ENCODE measurements at regions not wholly inside any gene's neighbourhood (a gene's known extent, or its start where the extent isn't known, plus 50 kb on each side); places are given as distances from the start of the nearest gene placed in this dataset.

DNA sequence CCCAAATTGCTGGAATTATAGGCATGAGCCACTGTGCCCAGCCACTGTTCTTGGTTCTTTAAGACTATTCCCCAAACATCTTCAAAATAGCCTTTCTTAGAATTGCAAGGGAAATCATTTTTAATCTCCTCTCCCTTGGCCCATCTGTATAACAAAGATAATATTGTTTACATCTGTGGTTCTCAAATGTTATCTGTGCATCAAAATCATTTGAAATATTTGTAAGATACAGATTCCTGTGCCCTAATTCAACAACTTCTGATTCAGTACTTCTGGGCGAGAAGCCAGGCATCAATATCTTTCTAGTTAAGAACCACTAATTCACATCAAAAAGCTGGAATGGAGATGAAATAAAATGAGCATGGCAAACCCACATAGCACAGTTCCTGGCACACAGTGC is 83.0 kb downstream of the TMPRSS5 start (continued):
- TF ChIP-seq CBFA2T3 (IDR thresholded peaks at IDR 0.05) (peak; percentile 76), KLF16 (IDR thresholded peaks at IDR 0.05) (peak; percentile 45; the same call in 1 of the 2 replicates), TAL1 (IDR thresholded peaks at IDR 0.05) (peak; percentile 80), JUND (IDR thresholded peaks at IDR 0.05; ENCODE audit: borderline replicate concordance, low read depth, low read length) (no peak), JUND (tag; IDR thresholded peaks at IDR 0.05; ENCODE audit: borderline replicate concordance, low read depth, low read length) (no peak), ZNF124 (CRISPR knock-in tag; IDR thresholded peaks at IDR 0.05) (no peak), RCOR1 (IDR thresholded peaks at IDR 0.05; ENCODE audit: borderline replicate concordance in 1 of 2, low read depth in 2 of 2, low read length in 2 of 2) (peak in 1 of 2 experiments; percentile 93; a peak in 2 of 4 replicates), FOSL1 (tag; conservative IDR thresholded peaks at IDR 0.05) (peak; percentile 54), BCL6 (CRISPR knock-in tag; IDR thresholded peaks at IDR 0.05) (no peak), SP1 (CRISPR knock-in tag; IDR thresholded peaks at IDR 0.05) (no peak), STAT5B (CRISPR knock-in tag; IDR thresholded peaks at IDR 0.05) (no peak), FOXJ2 (tag; IDR thresholded peaks at IDR 0.05) (no peak; the same call in 1 of the 2 replicates), HDAC3 (IDR thresholded peaks at IDR 0.05; ENCODE audit: borderline replicate concordance, partially characterized antibody) (peak; percentile 28), CTBP1 (IDR thresholded peaks at IDR 0.05; ENCODE audit: borderline replicate concordance) (peak; percentile 13; the same call in 1 of the 2 replicates), POLR2H (tag; IDR thresholded peaks at IDR 0.05; ENCODE audit: low read depth) (no peak), CBFA2T2 (conservative IDR thresholded peaks at IDR 0.05) (peak; percentile 57), ESRRB (CRISPR knock-in tag; IDR thresholded peaks at IDR 0.05; ENCODE audit: borderline replicate concordance) (no peak), ZNF224 (CRISPR knock-in tag; IDR thresholded peaks at IDR 0.05) (no peak), GATAD2A (IDR thresholded peaks at IDR 0.05) (no peak)
- TF ChIP-seq, protein P1, sequence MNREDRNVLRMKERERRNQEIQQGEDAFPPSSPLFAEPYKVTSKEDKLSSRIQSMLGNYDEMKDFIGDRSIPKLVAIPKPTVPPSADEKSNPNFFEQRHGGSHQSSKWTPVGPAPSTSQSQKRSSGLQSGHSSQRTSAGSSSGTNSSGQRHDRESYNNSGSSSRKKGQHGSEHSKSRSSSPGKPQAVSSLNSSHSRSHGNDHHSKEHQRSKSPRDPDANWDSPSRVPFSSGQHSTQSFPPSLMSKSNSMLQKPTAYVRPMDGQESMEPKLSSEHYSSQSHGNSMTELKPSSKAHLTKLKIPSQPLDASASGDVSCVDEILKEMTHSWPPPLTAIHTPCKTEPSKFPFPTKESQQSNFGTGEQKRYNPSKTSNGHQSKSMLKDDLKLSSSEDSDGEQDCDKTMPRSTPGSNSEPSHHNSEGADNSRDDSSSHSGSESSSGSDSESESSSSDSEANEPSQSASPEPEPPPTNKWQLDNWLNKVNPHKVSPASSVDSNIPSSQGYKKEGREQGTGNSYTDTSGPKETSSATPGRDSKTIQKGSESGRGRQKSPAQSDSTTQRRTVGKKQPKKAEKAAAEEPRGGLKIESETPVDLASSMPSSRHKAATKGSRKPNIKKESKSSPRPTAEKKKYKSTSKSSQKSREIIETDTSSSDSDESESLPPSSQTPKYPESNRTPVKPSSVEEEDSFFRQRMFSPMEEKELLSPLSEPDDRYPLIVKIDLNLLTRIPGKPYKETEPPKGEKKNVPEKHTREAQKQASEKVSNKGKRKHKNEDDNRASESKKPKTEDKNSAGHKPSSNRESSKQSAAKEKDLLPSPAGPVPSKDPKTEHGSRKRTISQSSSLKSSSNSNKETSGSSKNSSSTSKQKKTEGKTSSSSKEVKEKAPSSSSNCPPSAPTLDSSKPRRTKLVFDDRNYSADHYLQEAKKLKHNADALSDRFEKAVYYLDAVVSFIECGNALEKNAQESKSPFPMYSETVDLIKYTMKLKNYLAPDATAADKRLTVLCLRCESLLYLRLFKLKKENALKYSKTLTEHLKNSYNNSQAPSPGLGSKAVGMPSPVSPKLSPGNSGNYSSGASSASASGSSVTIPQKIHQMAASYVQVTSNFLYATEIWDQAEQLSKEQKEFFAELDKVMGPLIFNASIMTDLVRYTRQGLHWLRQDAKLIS (CRISPR knock-in tag; IDR thresholded peaks at IDR 0.05): no peak
- TF ChIP-seq, protein P2, sequence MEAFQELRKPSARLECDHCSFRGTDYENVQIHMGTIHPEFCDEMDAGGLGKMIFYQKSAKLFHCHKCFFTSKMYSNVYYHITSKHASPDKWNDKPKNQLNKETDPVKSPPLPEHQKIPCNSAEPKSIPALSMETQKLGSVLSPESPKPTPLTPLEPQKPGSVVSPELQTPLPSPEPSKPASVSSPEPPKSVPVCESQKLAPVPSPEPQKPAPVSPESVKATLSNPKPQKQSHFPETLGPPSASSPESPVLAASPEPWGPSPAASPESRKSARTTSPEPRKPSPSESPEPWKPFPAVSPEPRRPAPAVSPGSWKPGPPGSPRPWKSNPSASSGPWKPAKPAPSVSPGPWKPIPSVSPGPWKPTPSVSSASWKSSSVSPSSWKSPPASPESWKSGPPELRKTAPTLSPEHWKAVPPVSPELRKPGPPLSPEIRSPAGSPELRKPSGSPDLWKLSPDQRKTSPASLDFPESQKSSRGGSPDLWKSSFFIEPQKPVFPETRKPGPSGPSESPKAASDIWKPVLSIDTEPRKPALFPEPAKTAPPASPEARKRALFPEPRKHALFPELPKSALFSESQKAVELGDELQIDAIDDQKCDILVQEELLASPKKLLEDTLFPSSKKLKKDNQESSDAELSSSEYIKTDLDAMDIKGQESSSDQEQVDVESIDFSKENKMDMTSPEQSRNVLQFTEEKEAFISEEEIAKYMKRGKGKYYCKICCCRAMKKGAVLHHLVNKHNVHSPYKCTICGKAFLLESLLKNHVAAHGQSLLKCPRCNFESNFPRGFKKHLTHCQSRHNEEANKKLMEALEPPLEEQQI (IDR thresholded peaks at IDR 0.05): no peak

All from K562 (cell line).